Transverse colon (tissue), 4 donors: ENCODE measurements at regions not wholly inside any gene's neighbourhood (a gene's known extent, or its start where the extent isn't known, plus 50 kb on each side); places are given as distances from the start of the nearest gene placed in this dataset.

Experiments used
- DNase-seq: peaks from one replicate; pipeline ENCODE4 v3.0.0-alpha.2; 2019
- H3K27ac ChIP-seq, 4 donors: fragments of 200-600 bp; sonication (generic); 2 replicates each; pipeline ENCODE4 v1.5.1; 2016 to 2018; ENCODE audit warnings: inconsistent platforms in 4 of 4
- H3K27me3 ChIP-seq: fragments of 200-600 bp; sonication (generic); 2 replicates; pipeline ENCODE4 v1.5.1; 2017; ENCODE audit warnings: inconsistent platforms
- H3K36me3 ChIP-seq, 4 donors: fragments of 200-600 bp; sonication (generic); 2 replicates each; pipeline ENCODE4 v1.5.1; 2017 to 2019; ENCODE audit warnings: inconsistent platforms in 4 of 4
- H3K4me1 ChIP-seq, 4 donors: fragments of 200-600 bp; sonication (generic); 2 replicates each; pipeline ENCODE4 v1.5.1; 2017 to 2020; ENCODE audit warnings: inconsistent platforms in 4 of 4
- H3K4me3 ChIP-seq, 4 donors: fragments of 200-600 bp; sonication (generic); 1 replicate in 1 of 4; 2 replicates in 3 of 4; pipeline versions ENCODE4 v1.5.1 to v1.6.1; 2017 to 2019; ENCODE audit warnings: inconsistent platforms in 4 of 4
- H3K9me3 ChIP-seq, 2 donors: fragments of 200-600 bp; sonication (generic); 2 replicates each; pipeline ENCODE4 v1.5.1; 2017 to 2019; ENCODE audit warnings: inconsistent platforms in 2 of 2
- EP300 ChIP-seq: sonication (generic); formaldehyde crosslinking; IDR thresholded peaks from one replicate; pipeline ENCODE4 v1.6.1; 2017; ENCODE audit warnings: antibody characterized with exemption, low read depth
- POLR2A ChIP-seq: fragments of 450-650 bp; IDR thresholded peaks from one replicate; pipeline ENCODE4 v1.6.1; 2016; ENCODE audit warnings: antibody characterized with exemption, mild to moderate bottlenecking, moderate library complexity
- POLR2AphosphoS5 ChIP-seq, 3 donors: sonication (generic); formaldehyde crosslinking; IDR thresholded peaks; one replicate each; pipeline ENCODE4 v1.6.1; 2016; ENCODE audit warnings: antibody characterized with exemption in 3 of 3
- WGBS, 2 donors: methylation state at CpG; one replicate each; pipeline ENCODE4 v1.1.5; 2018; ENCODE audit warnings: low coverage in 1 of 2; 5-methylcytosine and 5-hydroxymethylcytosine counted together
- in situ Hi-C, 4 donors: fragments of 200-750 bp; cut with MboI; loops; one replicate each; pipeline versions ENCODE4 v1.15.0 to v1.15.1; 2017; ENCODE audit warnings: low sequenced_read_pairs in 3 of 4, low pct_ligation_motif_present in 1 of 4, low pct_unique_long_range_greater_than_20kb in 1 of 4
- intact Hi-C: fragments of 100-400 bp; cut with DNase I; formaldehyde crosslinking; loops from one replicate; pipeline ENCODE4 v1.15.1; 2023; ENCODE audit warnings: low total_unique reads
- TF ChIP-seq, protein P1 (sequence below), 5 experiments: fragments of 200-600 bp in 3 of 5; fragments of 450-650 bp in 2 of 5; sonication (generic) in 3 of 5; IDR thresholded peaks; 1 replicate in 2 of 5; 2 replicates in 3 of 5; pipeline ENCODE4 v1.5.1; 2016 to 2017; ENCODE audit warnings: antibody characterized with exemption in 5 of 5, inconsistent platforms in 3 of 5, mild to moderate bottlenecking in 2 of 5, moderate library complexity in 1 of 5

DNA sequence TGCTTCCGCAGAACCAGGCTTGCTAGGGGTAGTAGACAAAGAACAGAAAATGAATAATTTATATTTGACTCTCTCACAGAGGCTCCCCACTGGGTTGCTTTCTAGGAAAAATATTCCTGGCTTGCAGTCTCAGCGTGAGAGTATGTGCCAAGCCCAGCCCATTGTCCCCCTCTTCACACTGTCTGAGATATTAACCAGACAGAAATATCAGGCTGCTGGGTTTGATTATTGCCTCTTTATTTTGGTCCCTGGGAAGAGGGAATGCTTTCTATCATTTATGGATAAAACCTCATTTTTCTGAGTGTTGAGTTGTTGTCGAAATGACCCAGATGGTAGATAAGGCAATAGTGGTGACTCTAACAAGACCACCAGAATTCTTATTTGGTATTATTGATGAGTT lies 367.9 kb downstream of the METTL15 start:
- DNase-seq: no peak
- H3K27ac ChIP-seq: no peak overlapping the region
- H3K4me1 ChIP-seq: no peaks in the 10 kb centered on the region
- TF ChIP-seq, protein P1, sequence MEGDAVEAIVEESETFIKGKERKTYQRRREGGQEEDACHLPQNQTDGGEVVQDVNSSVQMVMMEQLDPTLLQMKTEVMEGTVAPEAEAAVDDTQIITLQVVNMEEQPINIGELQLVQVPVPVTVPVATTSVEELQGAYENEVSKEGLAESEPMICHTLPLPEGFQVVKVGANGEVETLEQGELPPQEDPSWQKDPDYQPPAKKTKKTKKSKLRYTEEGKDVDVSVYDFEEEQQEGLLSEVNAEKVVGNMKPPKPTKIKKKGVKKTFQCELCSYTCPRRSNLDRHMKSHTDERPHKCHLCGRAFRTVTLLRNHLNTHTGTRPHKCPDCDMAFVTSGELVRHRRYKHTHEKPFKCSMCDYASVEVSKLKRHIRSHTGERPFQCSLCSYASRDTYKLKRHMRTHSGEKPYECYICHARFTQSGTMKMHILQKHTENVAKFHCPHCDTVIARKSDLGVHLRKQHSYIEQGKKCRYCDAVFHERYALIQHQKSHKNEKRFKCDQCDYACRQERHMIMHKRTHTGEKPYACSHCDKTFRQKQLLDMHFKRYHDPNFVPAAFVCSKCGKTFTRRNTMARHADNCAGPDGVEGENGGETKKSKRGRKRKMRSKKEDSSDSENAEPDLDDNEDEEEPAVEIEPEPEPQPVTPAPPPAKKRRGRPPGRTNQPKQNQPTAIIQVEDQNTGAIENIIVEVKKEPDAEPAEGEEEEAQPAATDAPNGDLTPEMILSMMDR (IDR thresholded peaks at IDR 0.05): no peak
- TF ChIP-seq POLR2A (no peak), POLR2AphosphoS5 (IDR thresholded peaks at IDR 0.05) (no peak), EP300 (no peak)
- intact Hi-C loops (no loop called here), in situ Hi-C loops (loop anchor here in 1 of 4 donors (25.0 kb wide), 1 partner anchor 89 kb away; no protein-coding TSS in a partner anchor)
- H3K36me3 ChIP-seq: no peaks in the 10 kb centered on the region
- H3K4me3 ChIP-seq: no peak overlapping the region
- WGBS, 2 donors: 36 to 42% methylated on average over 3 of the region's 3 CpGs
- H3K27me3 ChIP-seq: no peaks in the 10 kb centered on the region
- no peaks in the 10 kb centered on the region for H3K9me3 ChIP-seq

DNA sequence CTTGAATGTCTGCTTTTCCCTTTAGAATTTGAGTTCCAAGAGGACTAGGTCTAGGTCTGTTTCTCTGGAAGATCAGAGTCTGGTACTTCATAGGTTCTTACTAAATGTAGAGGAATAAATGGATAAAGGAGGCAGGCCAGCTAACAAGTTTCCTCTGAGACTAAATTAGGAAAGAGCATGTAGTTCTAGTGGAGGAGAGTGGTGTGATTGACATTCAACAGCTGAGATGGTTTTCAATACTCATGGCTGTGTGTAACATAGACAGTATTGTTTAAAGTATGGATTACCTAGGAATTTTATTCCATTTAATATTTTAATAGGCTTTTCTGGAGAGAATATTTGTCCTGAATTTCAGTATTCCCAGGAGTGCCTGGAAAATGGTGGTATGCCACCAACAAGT lies 364.7 kb downstream of the METTL15 start:
- H3K4me1 ChIP-seq: no peaks in the 10 kb centered on the region
- no peak overlapping the region for H3K27ac ChIP-seq
- in situ Hi-C loops: no loop called here
- no peaks in the 10 kb centered on the region for H3K27me3 ChIP-seq
- no peaks in the 10 kb centered on the region for H3K36me3 ChIP-seq
- H3K4me3 ChIP-seq: no peak overlapping the region
- TF ChIP-seq EP300 (no peak), POLR2A (no peak), POLR2AphosphoS5 (IDR thresholded peaks at IDR 0.05) (no peak)
- TF ChIP-seq, protein P1 (IDR thresholded peaks at IDR 0.05): no peak
- intact Hi-C loops: no loop called here
- no peaks in the 10 kb centered on the region for H3K9me3 ChIP-seq
- no peak for DNase-seq

DNA sequence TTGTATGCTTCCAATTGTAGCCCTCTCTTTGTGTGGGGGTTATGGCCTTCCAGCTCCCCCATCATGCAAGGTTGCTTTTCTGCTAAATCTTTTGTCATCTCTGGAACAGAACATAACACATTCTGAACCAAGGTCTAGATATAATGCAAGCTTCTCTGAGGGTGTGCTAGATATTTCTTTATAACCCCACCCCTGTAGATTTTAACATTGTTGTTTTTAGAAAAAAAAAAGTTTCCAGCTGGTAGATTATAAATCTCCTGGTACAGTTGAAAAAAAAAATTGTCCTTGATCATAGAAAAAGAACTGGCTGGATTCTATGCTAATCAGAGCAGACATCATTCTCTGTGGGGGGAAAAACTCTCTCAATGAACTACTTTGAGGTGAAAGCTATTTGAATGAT lies 363.3 kb downstream of the METTL15 start:
- no peak for TF ChIP-seq POLR2AphosphoS5 (IDR thresholded peaks at IDR 0.05)
- TF ChIP-seq, protein P1 (IDR thresholded peaks at IDR 0.05): no peak
- TF ChIP-seq EP300: no peak
- TF ChIP-seq POLR2A: no peak
- no peak overlapping the region for H3K27ac ChIP-seq
- in situ Hi-C loops (no loop called here), intact Hi-C loops (no loop called here)
- H3K9me3 ChIP-seq: no peaks in the 10 kb centered on the region
- H3K4me1 ChIP-seq: no peaks in the 10 kb centered on the region
- DNase-seq: no peak
- H3K27me3 ChIP-seq: no peaks in the 10 kb centered on the region
- no peaks in the 10 kb centered on the region for H3K36me3 ChIP-seq
- H3K4me3 ChIP-seq: no peak overlapping the region

DNA sequence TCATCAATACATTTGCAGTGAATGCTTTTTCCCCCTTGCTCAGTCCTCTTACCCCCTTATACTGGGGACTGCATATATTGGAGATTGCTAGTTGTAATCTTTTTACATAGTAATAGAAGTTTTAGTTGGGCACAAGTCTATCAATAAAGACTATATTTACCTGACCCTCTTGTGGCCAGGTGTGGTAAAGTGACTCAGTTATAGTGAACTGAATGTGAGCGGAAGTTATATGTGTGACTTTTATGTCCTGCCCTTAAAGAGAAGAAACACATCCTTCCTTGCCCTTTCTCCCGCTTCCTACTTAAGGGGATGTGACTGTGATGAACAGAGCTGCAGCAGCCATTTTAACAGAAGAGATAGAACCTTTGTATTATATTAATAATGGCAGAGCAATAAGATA lies 362.0 kb downstream of the METTL15 start:
- no peak for DNase-seq
- no peaks in the 10 kb centered on the region for H3K9me3 ChIP-seq
- 94 to 99% methylated on average over 2 of the region's 2 CpGs for WGBS, 2 donors
- H3K36me3 ChIP-seq: no peaks in the 10 kb centered on the region
- no peak overlapping the region for H3K27ac ChIP-seq
- intact Hi-C loops: no loop called here
- TF ChIP-seq EP300 (no peak), POLR2A (no peak), POLR2AphosphoS5 (IDR thresholded peaks at IDR 0.05) (no peak)
- TF ChIP-seq, protein P1 (IDR thresholded peaks at IDR 0.05): no peak
- no peak overlapping the region for H3K4me3 ChIP-seq
- no peaks in the 10 kb centered on the region for H3K4me1 ChIP-seq
- in situ Hi-C loops: no loop called here
- H3K27me3 ChIP-seq: no peaks in the 10 kb centered on the region
